GM12878 (cell line): ENCODE measurements at regions not wholly inside any gene's neighbourhood (a gene's known extent, or its start where the extent isn't known, plus 50 kb on each side); places are given as distances from the start of the nearest gene placed in this dataset.

Experiments
- ATAC-seq: fragments of 200-7000 bp; cut with Tn5 transposase; 3 replicates; pipeline ENCODE4 v1.9.1; 2020; ENCODE audit warnings: mild to moderate bottlenecking, moderate library complexity
- BruUV-seq: library from RNA; stranded (reverse); fragments of 400-500 nt; replicated peaks from 2 replicates; lab custom pipeline; 2021; lab: Mats Ljungman, UMichigan
- CTCF ChIA-PET: fragments of 300-600 bp; sonication (Branson Sonifier 250); formaldehyde crosslinking; extraction: SDS; loops from one replicate; lab custom pipeline; 2021; ENCODE audit warnings: inconsistent platforms; lab: Yijun Ruan, JAX
- POLR2A ChIA-PET: fragments of 350-600 bp; formaldehyde crosslinking; extraction: SDS; loops from one replicate; lab custom pipeline; 2021; ENCODE audit warnings: inconsistent platforms; lab: Charles Lee
- RAD21 ChIA-PET: fragments of 300-600 bp; sonication (Branson Sonifier 250); formaldehyde crosslinking; loops from one replicate; lab custom pipeline; 2023; ENCODE audit warnings: antibody characterized with exemption; ENCODE audit not compliant: unreplicated experiment; lab: Charles Lee
- SMC1A ChIA-PET: fragments of 300-600 bp; sonication (Branson Sonifier 250); formaldehyde crosslinking; loops from one replicate; lab custom pipeline; 2023; ENCODE audit not compliant: unreplicated experiment, uncharacterized antibody; lab: Charles Lee
- DNase-seq: peaks from one replicate; pipeline ENCODE4 v3.0.0-alpha.2; 2011; ENCODE audit warnings: low read depth, low spot score
- FAIRE-seq: peaks from 3 replicates; lab custom pipeline; 2011; peaks lifted over from hg19 to GRCh38; lab: Jason Lieb, UNC
- H2AFZ ChIP-seq: 2 replicates; pipeline ENCODE4 v1.6.0; 2011; ENCODE audit warnings: low read depth, low read length, control low read depth; ENCODE audit not compliant: control insufficient read depth
- H3K27ac ChIP-seq: 2 replicates; pipeline ENCODE4 v1.5.1; 2011; ENCODE audit warnings: control low read depth; ENCODE audit not compliant: control insufficient read depth, insufficient read depth
- H3K27me3 ChIP-seq, 2 experiments: replicated peaks in 1 of 2; 2 replicates each; pipeline versions ENCODE4 v1.6.0 to v1.6.1; 2011; ENCODE audit warnings: low read length in 1 of 2; ENCODE audit not compliant: control insufficient read depth in 2 of 2, insufficient read depth in 2 of 2
- H3K36me3 ChIP-seq, 2 experiments: 2 replicates each; pipeline ENCODE4 v1.5.1; 2011; ENCODE audit warnings: low read length in 1 of 2; ENCODE audit not compliant: control insufficient read depth in 2 of 2, insufficient read depth in 2 of 2
- H3K4me1 ChIP-seq: 2 replicates; pipeline ENCODE4 v1.6.1; 2011; ENCODE audit warnings: mild to moderate bottlenecking, low read length, moderate library complexity, mixed read lengths; ENCODE audit not compliant: control insufficient read depth, insufficient read depth
- H3K4me2 ChIP-seq: 2 replicates; pipeline ENCODE4 v1.6.0; 2011; ENCODE audit warnings: control low read depth; ENCODE audit not compliant: control insufficient read depth, insufficient read depth
- H3K4me3 ChIP-seq: fragments of 200-600 bp; sonication (generic); 2 replicates; pipeline ENCODE4 v1.5.1; 2016
- H3K79me2 ChIP-seq: 2 replicates; pipeline ENCODE4 v1.6.0; 2011; ENCODE audit warnings: low read length; ENCODE audit not compliant: control insufficient read depth, insufficient read depth
- H3K9ac ChIP-seq: 2 replicates; pipeline ENCODE4 v1.8.0; 2011; ENCODE audit warnings: low read length, control low read depth, mixed read lengths; ENCODE audit not compliant: control insufficient read depth, insufficient read depth
- H3K9me3 ChIP-seq: replicated peaks from 3 replicates; pipeline ENCODE4 v1.5.1; 2011; ENCODE audit warnings: mild to moderate bottlenecking, low read length; ENCODE audit not compliant: control insufficient read depth, insufficient read depth
- H4K20me1 ChIP-seq: 2 replicates; pipeline ENCODE4 v1.6.0; 2011; ENCODE audit not compliant: control insufficient read depth, insufficient read depth
- DPF2 ChIP-seq: fragments of 450-650 bp; IDR thresholded peaks from 2 replicates; pipeline ENCODE4 v1.6.1; 2017; ENCODE audit warnings: mild to moderate bottlenecking
- NFYB ChIP-seq: IDR thresholded peaks from 2 replicates; pipeline ENCODE4 v1.6.1; 2011; ENCODE audit warnings: low read depth, mild to moderate bottlenecking, low read length, improper control_type of control experiment, moderate library complexity; ENCODE audit not compliant: insufficient read depth
- POLR2AphosphoS2 ChIP-seq: IDR thresholded peaks from 2 replicates; pipeline ENCODE4 v1.6.1; 2011; ENCODE audit warnings: low read depth, mild to moderate bottlenecking, low read length, improper control_type of control experiment, moderate library complexity
- SRF ChIP-seq, 2 experiments: IDR thresholded peaks; 2 replicates each; pipeline ENCODE4 v1.6.1; 2011; ENCODE audit warnings: low read depth in 2 of 2, low read length in 2 of 2, mild to moderate bottlenecking in 1 of 2, moderate library complexity in 1 of 2
- TCF7 ChIP-seq: IDR thresholded peaks from 2 replicates; pipeline ENCODE4 v1.6.1; 2014; ENCODE audit warnings: antibody characterized with exemption, borderline replicate concordance
- ZNF274 ChIP-seq: IDR thresholded peaks from one replicate; pipeline ENCODE4 v1.8.0; 2011; ENCODE audit not compliant: insufficient read length, insufficient read depth
- ZNF622 ChIP-seq: fragments of 450-650 bp; IDR thresholded peaks from 2 replicates; pipeline ENCODE4 v1.6.1; 2017; ENCODE audit warnings: mild to moderate bottlenecking, inconsistent platforms
- ZZZ3 ChIP-seq: IDR thresholded peaks from 2 replicates; pipeline ENCODE4 v1.6.1; 2011; ENCODE audit warnings: low read depth; ENCODE audit not compliant: control insufficient read depth, insufficient read length
- WGBS: methylation state at CpG from one replicate; pipeline ENCODE4 v1.1.6; 2016; ENCODE audit warnings: low lambda C conversion rate; ENCODE audit not compliant: insufficient replicate concordance, insufficient coverage; ENCODE audit errors: missing lambda C conversion rate; 5-methylcytosine and 5-hydroxymethylcytosine counted together
- in situ Hi-C: fragments of 300-500 bp; cut with MboI; formaldehyde crosslinking; loops from 9 replicates; pipeline ENCODE4 v1.14.3; 2018; ENCODE audit warnings: mixed read lengths
- intact Hi-C: fragments of 100-400 bp; cut with micrococcal nuclease; formaldehyde crosslinking; loops from one replicate; pipeline ENCODE4 v1.14.2; 2022; ENCODE audit not compliant: unreplicated experiment
- TF ChIP-seq, protein P1 (sequence below): fragments of 450-650 bp; formaldehyde crosslinking; IDR thresholded peaks from 2 replicates; pipeline ENCODE4 v1.4.0; 2022; ENCODE audit warnings: mild to moderate bottlenecking, moderate library complexity
- TF ChIP-seq, protein P2 (sequence below): IDR thresholded peaks from 2 replicates; pipeline ENCODE4 v1.6.1; 2011; ENCODE audit warnings: mild to moderate bottlenecking, low read depth, low read length, moderate library complexity; ENCODE audit not compliant: insufficient replicate concordance
- TF ChIP-seq, protein P3 (sequence below): IDR thresholded peaks from 2 replicates; pipeline ENCODE4 v1.6.1; 2012; ENCODE audit warnings: mild to moderate bottlenecking, low read depth, low read length
- TF ChIP-seq, protein P4 (sequence below): fragments of 450-650 bp; IDR thresholded peaks from 2 replicates; pipeline ENCODE4 v1.6.1; 2017; ENCODE audit warnings: mild to moderate bottlenecking

DNA sequence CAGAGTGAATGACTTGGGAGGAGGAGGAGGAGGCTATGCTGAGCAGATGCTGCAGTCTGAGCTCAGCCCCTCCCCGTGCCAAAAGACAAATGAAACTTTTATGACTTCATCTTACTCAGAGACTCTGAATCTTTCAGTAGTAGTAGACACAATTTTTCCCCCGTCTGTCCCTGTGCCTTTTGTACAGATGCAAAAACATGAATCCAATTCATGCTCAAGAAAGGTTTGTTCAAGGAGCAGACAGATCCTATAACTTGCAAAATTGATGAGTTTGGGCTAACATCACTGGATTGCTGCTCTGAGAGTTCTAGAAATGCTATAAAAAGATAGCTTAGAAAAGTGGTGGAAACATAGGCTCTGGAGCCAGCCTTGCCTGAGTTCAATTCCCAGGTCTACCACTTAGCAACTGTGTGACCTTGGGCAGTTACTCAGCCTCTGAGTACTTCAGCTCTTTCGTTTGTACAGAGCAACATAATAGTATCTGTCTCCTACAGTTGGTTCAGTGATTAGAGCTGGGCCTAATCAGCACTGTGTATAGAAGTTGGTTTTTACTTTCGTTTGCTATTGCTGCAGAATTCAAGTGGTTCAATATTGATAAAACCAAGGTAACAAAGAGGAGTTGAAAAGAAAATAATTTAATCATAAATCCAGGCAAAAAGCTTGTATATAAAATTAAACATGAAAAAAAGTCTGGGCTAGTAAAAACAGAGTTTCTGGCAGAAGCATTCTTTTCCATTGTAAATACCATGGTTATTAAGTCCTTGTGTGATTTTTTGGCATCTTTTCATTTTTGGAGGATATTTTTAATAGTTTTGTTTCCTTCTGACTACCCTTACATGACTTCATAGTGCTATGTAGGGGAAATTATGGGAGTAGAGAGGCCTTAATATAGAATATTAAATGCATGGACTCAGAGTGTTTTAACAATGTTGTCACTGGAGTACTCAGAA is 174.2 kb upstream of the ZNF32 start:
- H3K4me1 ChIP-seq: no peaks in the 10 kb centered on the region
- ChIA-PET SMC1A (interaction anchor here (1.2 to 1.5 kb wide), 2 partner anchors 14 to 20 kb away, joined by 3 read pairs; no protein-coding TSS in a partner anchor), RAD21 (interaction anchor here (0.6 kb wide), 1 partner anchor 156 kb away, joined by 3 read pairs; no protein-coding TSS in a partner anchor), CTCF (interaction anchor here (0.6 to 0.9 kb wide), 2 partner anchors 10 to 133 kb away, joined by 3 read pairs; no protein-coding TSS in a partner anchor), POLR2A (no interaction called here)
- no peaks in the 10 kb centered on the region; the same call in 2 of the 3 replicates for H3K9me3 ChIP-seq
- no peaks in the 10 kb centered on the region for H4K20me1 ChIP-seq
- intact Hi-C loops (no loop called here), in situ Hi-C loops (no loop called here)
- FAIRE-seq (no peak), DNase-seq (no peak), ATAC-seq (peak; percentile 33; the same call in 1 of the 3 replicates)
- no peaks in the 10 kb centered on the region for H3K79me2 ChIP-seq
- no peak overlapping the region for H3K4me3 ChIP-seq
- no TSS peak for BruUV-seq
- WGBS: 18% methylated on average over 4 of the region's 4 CpGs
- H2AFZ ChIP-seq: peak overlapping the region; percentile 8; the same call in 1 of the 2 replicates
- H3K36me3 ChIP-seq: no peaks in the 10 kb centered on the region
- no peaks in the 10 kb centered on the region; a peak in 1 of 4 replicates for H3K27me3 ChIP-seq
- H3K4me2 ChIP-seq: no peak overlapping the region
- H3K9ac ChIP-seq: no peak overlapping the region
- H3K27ac ChIP-seq: no peak overlapping the region
- no peak for TF ChIP-seq DPF2
- TF ChIP-seq SRF (IDR thresholded peaks at IDR 0.05; ENCODE audit: low read depth in 2 of 2, low read length in 2 of 2): no peak
- no peak for TF ChIP-seq ZNF622
- no peak for TF ChIP-seq TCF7
- no peak for TF ChIP-seq POLR2AphosphoS2
- TF ChIP-seq, protein P1, sequence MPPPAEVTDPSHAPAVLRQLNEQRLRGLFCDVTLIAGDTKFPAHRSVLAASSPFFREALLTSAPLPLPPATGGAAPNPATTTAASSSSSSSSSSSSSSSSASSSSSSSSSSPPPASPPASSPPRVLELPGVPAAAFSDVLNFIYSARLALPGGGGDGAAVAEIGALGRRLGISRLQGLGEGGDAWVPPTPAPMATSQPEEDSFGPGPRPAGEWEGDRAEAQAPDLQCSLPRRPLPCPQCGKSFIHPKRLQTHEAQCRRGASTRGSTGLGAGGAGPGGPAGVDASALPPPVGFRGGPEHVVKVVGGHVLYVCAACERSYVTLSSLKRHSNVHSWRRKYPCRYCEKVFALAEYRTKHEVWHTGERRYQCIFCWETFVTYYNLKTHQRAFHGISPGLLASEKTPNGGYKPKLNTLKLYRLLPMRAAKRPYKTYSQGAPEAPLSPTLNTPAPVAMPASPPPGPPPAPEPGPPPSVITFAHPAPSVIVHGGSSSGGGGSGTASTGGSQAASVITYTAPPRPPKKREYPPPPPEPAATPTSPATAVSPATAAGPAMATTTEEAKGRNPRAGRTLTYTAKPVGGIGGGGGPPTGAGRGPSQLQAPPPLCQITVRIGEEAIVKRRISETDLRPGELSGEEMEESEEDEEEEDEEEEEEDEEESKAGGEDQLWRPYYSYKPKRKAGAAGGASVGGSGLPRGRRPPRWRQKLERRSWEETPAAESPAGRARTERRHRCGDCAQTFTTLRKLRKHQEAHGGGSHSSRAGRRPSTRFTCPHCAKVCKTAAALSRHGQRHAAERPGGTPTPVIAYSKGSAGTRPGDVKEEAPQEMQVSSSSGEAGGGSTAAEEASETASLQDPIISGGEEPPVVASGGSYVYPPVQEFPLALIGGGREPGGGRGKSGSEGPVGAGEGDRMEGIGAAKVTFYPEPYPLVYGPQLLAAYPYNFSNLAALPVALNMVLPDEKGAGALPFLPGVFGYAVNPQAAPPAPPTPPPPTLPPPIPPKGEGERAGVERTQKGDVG: no peak
- no peak for TF ChIP-seq NFYB
- TF ChIP-seq, protein P2, sequence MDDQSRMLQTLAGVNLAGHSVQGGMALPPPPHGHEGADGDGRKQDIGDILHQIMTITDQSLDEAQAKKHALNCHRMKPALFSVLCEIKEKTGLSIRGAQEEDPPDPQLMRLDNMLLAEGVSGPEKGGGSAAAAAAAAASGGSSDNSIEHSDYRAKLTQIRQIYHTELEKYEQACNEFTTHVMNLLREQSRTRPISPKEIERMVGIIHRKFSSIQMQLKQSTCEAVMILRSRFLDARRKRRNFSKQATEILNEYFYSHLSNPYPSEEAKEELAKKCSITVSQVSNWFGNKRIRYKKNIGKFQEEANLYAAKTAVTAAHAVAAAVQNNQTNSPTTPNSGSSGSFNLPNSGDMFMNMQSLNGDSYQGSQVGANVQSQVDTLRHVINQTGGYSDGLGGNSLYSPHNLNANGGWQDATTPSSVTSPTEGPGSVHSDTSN: no peak
- TF ChIP-seq, protein P3, sequence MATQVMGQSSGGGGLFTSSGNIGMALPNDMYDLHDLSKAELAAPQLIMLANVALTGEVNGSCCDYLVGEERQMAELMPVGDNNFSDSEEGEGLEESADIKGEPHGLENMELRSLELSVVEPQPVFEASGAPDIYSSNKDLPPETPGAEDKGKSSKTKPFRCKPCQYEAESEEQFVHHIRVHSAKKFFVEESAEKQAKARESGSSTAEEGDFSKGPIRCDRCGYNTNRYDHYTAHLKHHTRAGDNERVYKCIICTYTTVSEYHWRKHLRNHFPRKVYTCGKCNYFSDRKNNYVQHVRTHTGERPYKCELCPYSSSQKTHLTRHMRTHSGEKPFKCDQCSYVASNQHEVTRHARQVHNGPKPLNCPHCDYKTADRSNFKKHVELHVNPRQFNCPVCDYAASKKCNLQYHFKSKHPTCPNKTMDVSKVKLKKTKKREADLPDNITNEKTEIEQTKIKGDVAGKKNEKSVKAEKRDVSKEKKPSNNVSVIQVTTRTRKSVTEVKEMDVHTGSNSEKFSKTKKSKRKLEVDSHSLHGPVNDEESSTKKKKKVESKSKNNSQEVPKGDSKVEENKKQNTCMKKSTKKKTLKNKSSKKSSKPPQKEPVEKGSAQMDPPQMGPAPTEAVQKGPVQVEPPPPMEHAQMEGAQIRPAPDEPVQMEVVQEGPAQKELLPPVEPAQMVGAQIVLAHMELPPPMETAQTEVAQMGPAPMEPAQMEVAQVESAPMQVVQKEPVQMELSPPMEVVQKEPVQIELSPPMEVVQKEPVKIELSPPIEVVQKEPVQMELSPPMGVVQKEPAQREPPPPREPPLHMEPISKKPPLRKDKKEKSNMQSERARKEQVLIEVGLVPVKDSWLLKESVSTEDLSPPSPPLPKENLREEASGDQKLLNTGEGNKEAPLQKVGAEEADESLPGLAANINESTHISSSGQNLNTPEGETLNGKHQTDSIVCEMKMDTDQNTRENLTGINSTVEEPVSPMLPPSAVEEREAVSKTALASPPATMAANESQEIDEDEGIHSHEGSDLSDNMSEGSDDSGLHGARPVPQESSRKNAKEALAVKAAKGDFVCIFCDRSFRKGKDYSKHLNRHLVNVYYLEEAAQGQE: no peak
- TF ChIP-seq, protein P4, sequence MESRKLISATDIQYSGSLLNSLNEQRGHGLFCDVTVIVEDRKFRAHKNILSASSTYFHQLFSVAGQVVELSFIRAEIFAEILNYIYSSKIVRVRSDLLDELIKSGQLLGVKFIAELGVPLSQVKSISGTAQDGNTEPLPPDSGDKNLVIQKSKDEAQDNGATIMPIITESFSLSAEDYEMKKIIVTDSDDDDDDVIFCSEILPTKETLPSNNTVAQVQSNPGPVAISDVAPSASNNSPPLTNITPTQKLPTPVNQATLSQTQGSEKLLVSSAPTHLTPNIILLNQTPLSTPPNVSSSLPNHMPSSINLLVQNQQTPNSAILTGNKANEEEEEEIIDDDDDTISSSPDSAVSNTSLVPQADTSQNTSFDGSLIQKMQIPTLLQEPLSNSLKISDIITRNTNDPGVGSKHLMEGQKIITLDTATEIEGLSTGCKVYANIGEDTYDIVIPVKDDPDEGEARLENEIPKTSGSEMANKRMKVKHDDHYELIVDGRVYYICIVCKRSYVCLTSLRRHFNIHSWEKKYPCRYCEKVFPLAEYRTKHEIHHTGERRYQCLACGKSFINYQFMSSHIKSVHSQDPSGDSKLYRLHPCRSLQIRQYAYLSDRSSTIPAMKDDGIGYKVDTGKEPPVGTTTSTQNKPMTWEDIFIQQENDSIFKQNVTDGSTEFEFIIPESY: no peak
- TF ChIP-seq ZNF274: no peak
- no peak for TF ChIP-seq ZZZ3
